OCI-LY7 (cell line): ENCODE measurements at regions not wholly inside any gene's neighbourhood (a gene's known extent, or its start where the extent isn't known, plus 50 kb on each side); places are given as distances from the start of the nearest gene placed in this dataset.

Source experiments
- BruUV-seq: library from RNA; stranded (reverse); fragments of 400-500 nt; replicated peaks from 2 replicates; lab custom pipeline; 2021; lab: Mats Ljungman, UMichigan
- CTCF ChIA-PET: fragments of 300-600 bp; sonication (Branson Sonifier 250); formaldehyde crosslinking; loops from one replicate; lab custom pipeline; 2022; ENCODE audit warnings: antibody characterized with exemption; ENCODE audit not compliant: unreplicated experiment; lab: Charles Lee
- POLR2A ChIA-PET: fragments of 300-600 bp; sonication (Branson Sonifier 250); formaldehyde crosslinking; loops from one replicate; lab custom pipeline; 2022; ENCODE audit warnings: antibody characterized with exemption; lab: Charles Lee
- DNase-seq: peaks from one replicate; pipeline ENCODE4 v3.0.0-alpha.2; 2015; ENCODE audit warnings: low spot score
- H2AFZ ChIP-seq: fragments of 200-600 bp; sonication (generic), shearing (Covaris generic); 2 replicates; pipeline ENCODE4 v1.6.1; 2014; ENCODE audit warnings: mild to moderate bottlenecking, antibody characterized with exemption, low read length, moderate library complexity
- H3K27ac ChIP-seq: fragments of 200-600 bp; sonication (generic); 2 replicates; pipeline ENCODE4 v1.5.1; 2014; ENCODE audit warnings: mixed run types, low read depth, mild to moderate bottlenecking, moderate library complexity, low read length, inconsistent platforms; ENCODE audit not compliant: poor library complexity, severe bottlenecking
- H3K36me3 ChIP-seq: fragments of 200-600 bp; sonication (generic); 2 replicates; pipeline ENCODE4 v1.6.1; 2014; ENCODE audit warnings: mild to moderate bottlenecking, antibody characterized with exemption, low read length, moderate library complexity, mixed read lengths; ENCODE audit not compliant: insufficient read depth
- H3K4me1 ChIP-seq: fragments of 200-600 bp; sonication (generic); 2 replicates; pipeline ENCODE4 v1.5.1; 2014; ENCODE audit warnings: mild to moderate bottlenecking, low read length; ENCODE audit not compliant: insufficient read depth, poor library complexity, severe bottlenecking
- H3K4me2 ChIP-seq: fragments of 200-600 bp; sonication (generic); 2 replicates; pipeline ENCODE4 v1.6.1; 2014; ENCODE audit warnings: mild to moderate bottlenecking, low read length
- H3K4me3 ChIP-seq: fragments of 200-600 bp; sonication (generic); 2 replicates; pipeline ENCODE4 v1.5.1; 2014; ENCODE audit warnings: mild to moderate bottlenecking, low read depth, low read length; ENCODE audit not compliant: poor library complexity, severe bottlenecking
- H3K79me2 ChIP-seq: fragments of 200-600 bp; sonication (generic); 2 replicates; pipeline ENCODE4 v1.6.1; 2016; ENCODE audit warnings: low read depth, mild to moderate bottlenecking, low read length, moderate library complexity, mixed read lengths; ENCODE audit not compliant: insufficient read depth
- H3K9me2 ChIP-seq: fragments of 200-600 bp; sonication (generic); 2 replicates; pipeline ENCODE4 v1.6.1; 2016; ENCODE audit warnings: mild to moderate bottlenecking, low read length, mixed read lengths; ENCODE audit not compliant: insufficient read depth
- H3K9me3 ChIP-seq: fragments of 200-600 bp; sonication (generic); 2 replicates; pipeline ENCODE4 v1.6.1; 2014; ENCODE audit warnings: mild to moderate bottlenecking, mixed run types, low read length, mixed read lengths
- H4K20me1 ChIP-seq: fragments of 200-600 bp; sonication (generic); 2 replicates; pipeline ENCODE4 v1.6.1; 2014; ENCODE audit warnings: mild to moderate bottlenecking, antibody characterized with exemption, low read length, moderate library complexity, mixed read lengths; ENCODE audit not compliant: insufficient read depth
- CTCF ChIP-seq: fragments of 200-600 bp; sonication (generic); conservative IDR thresholded peaks from 2 replicates; pipeline ENCODE4 v1.5.1; 2014; ENCODE audit warnings: mild to moderate bottlenecking, antibody characterized with exemption, low read length, moderate library complexity, mixed read lengths
- EZH2phosphoT487 ChIP-seq: fragments of 200-600 bp; sonication (generic); IDR thresholded peaks from 2 replicates; pipeline ENCODE4 v1.6.1; 2018; ENCODE audit warnings: low read depth, borderline replicate concordance, mild to moderate bottlenecking, mixed run types, antibody characterized with exemption, low read length, moderate library complexity, mixed read lengths
- intact Hi-C: fragments of 100-400 bp; cut with micrococcal nuclease; formaldehyde crosslinking; loops from one replicate; pipeline ENCODE4 v1.10.0; 2022; ENCODE audit not compliant: unreplicated experiment

DNA sequence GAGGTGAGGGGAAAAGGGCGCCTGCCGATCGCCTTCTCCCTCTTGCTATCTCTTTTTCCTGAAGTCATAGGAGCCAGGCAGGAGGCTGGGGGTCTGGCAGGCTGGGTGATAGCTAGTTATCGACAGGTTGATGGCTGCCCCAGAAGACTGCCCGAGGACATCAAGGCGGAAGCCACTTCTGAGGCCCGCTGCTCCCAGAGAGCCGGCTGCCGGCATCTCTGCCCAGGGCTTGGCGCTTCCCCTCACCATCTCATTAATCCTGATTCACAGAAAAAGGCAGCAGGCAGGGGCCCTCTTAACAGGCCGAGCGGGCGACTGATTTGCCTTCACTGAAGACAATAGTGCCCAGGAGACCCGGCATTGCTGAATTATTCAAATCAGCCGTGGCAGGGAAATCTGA lies 124.2 kb downstream of the MIAT start:
- CTCF ChIA-PET: no interaction called here
- no peaks in the 10 kb centered on the region for H3K9me2 ChIP-seq
- intact Hi-C loops: no loop called here
- no peak overlapping the region for H3K27ac ChIP-seq
- TF ChIP-seq EZH2phosphoT487: no peak
- no peak for TF ChIP-seq CTCF
- no peak overlapping the region for H2AFZ ChIP-seq
- BruUV-seq: no TSS peak
- no peak for DNase-seq
- no peaks in the 10 kb centered on the region for H3K9me3 ChIP-seq
- peaks cover 13% of the 10 kb centered on the region for H3K4me1 ChIP-seq
- H3K4me3 ChIP-seq: no peak overlapping the region
- POLR2A ChIA-PET: no interaction called here
- no peak overlapping the region for H3K4me2 ChIP-seq
- peaks cover 22% of the 10 kb centered on the region for H3K36me3 ChIP-seq
- H4K20me1 ChIP-seq: no peaks in the 10 kb centered on the region
- H3K79me2 ChIP-seq: no peaks in the 10 kb centered on the region

DNA sequence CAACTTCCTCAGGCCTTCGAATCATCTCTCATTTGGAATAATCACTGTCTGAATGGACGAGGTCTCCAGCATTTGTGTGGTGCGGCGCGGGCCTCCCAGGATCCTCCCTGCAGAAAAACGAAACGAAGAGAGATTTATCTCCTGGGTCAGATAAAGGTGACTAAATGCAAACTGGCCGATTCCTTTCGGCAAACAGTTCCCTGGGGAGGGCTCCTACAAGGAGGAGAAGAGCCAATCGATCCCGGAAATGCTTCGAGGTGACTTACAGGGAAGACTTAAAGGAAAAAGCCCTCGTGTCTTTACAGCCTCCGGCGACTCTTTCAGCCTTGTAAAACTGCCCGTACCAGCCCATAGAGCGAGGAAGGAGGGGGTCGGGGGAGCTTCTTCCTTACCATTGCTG lies 126.5 kb downstream of the MIAT start:
- Histone ChIP-seq H3K79me2 (no peaks in the 10 kb centered on the region), H3K27ac (no peak overlapping the region), H3K4me3 (no peak overlapping the region), H3K4me1 (peaks cover 13% of the 10 kb centered on the region), H3K36me3 (peaks cover 15% of the 10 kb centered on the region), H3K9me3 (no peaks in the 10 kb centered on the region), H3K9me2 (no peaks in the 10 kb centered on the region), H3K4me2 (no peak overlapping the region), H2AFZ (no peak overlapping the region), H4K20me1 (no peaks in the 10 kb centered on the region)
- no peak for TF ChIP-seq EZH2phosphoT487
- TF ChIP-seq CTCF: no peak
- CTCF ChIA-PET: no interaction called here
- BruUV-seq: no TSS peak
- no peak for DNase-seq
- intact Hi-C loops: no loop called here
- POLR2A ChIA-PET: no interaction called here

DNA sequence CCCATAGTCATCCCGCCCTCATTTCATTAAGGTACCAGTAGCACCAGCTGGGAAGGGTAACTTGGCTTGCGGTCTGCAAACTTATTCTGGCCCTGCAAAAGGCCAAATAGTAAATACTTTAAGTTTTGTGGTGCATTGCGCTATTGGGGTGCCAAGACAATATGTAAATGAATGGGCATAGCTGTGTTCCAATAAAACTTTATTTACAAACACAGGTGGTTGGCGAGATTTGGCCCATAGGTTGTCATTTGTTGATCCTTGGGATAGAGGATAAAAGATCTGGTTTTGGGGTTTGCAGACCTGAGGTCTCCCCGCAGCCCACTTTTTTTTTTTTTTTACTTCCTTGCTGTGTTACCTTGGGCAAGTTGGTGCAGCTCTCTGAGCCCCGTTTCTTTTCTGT lies 127.4 kb downstream of the MIAT start:
- POLR2A ChIA-PET: interaction anchor here (1.0 kb wide), 1 partner anchor 24 kb away, joined by 3 read pairs; no protein-coding TSS in a partner anchor
- H4K20me1 ChIP-seq: no peaks in the 10 kb centered on the region
- CTCF ChIA-PET: no interaction called here
- H2AFZ ChIP-seq: no peak overlapping the region
- BruUV-seq: no TSS peak
- no peaks in the 10 kb centered on the region for H3K9me2 ChIP-seq
- TF ChIP-seq EZH2phosphoT487: no peak
- no peak for TF ChIP-seq CTCF
- intact Hi-C loops: no loop called here
- no peak overlapping the region for H3K27ac ChIP-seq
- H3K4me1 ChIP-seq: peaks cover 13% of the 10 kb centered on the region
- H3K79me2 ChIP-seq: no peaks in the 10 kb centered on the region
- no peak overlapping the region for H3K4me2 ChIP-seq
- no peak overlapping the region for H3K4me3 ChIP-seq
- DNase-seq: no peak
- peaks cover 6% of the 10 kb centered on the region for H3K36me3 ChIP-seq
- H3K9me3 ChIP-seq: no peaks in the 10 kb centered on the region
